H1 (cell line): ENCODE measurements at regions not wholly inside any gene's neighbourhood (a gene's known extent, or its start where the extent isn't known, plus 50 kb on each side); places are given as distances from the start of the nearest gene placed in this dataset.

Experiments used
- CTCF ChIA-PET: fragments of 300-600 bp; sonication (Branson Sonifier 250); formaldehyde crosslinking; loops from one replicate; lab custom pipeline; 2021; ENCODE audit not compliant: partially characterized antibody; lab: Charles Lee
- POLR2A ChIA-PET: fragments of 300-600 bp; sonication (Branson Sonifier 250); formaldehyde crosslinking; loops from one replicate; lab custom pipeline; 2021; ENCODE audit warnings: inconsistent platforms; ENCODE audit not compliant: partially characterized antibody; lab: Charles Lee
- DNase-seq, 2 experiments: peaks; one replicate each; pipeline versions ENCODE4 v3.0.0 to v3.0.0-alpha.2; 2010 to 2022; ENCODE audit warnings: low spot score in 2 of 2, low read depth in 1 of 2, mixed read lengths in 1 of 2
- FAIRE-seq: peaks from 2 replicates; lab custom pipeline; 2011; peaks lifted over from hg19 to GRCh38; lab: Jason Lieb, UNC
- H2AFZ ChIP-seq: 2 replicates; pipeline ENCODE4 v1.8.1; 2012; ENCODE audit warnings: low read length, inconsistent platforms
- H2AK5ac ChIP-seq: 2 replicates; pipeline ENCODE4 v1.6.1; 2013; ENCODE audit warnings: low read depth, low read length
- H2BK120ac ChIP-seq: replicated peaks from 2 replicates; pipeline ENCODE3; 2013; ENCODE audit warnings: low read depth, low read length, inconsistent platforms
- H2BK12ac ChIP-seq: 2 replicates; pipeline ENCODE4 v1.6.1; 2013; ENCODE audit warnings: low read depth, low read length
- H2BK15ac ChIP-seq: 2 replicates; pipeline ENCODE4 v1.6.1; 2013; ENCODE audit warnings: low read length
- H2BK20ac ChIP-seq: 2 replicates; pipeline ENCODE4 v1.6.1; 2013; ENCODE audit warnings: low read length
- H2BK5ac ChIP-seq: 2 replicates; pipeline ENCODE4 v1.6.1; 2013; ENCODE audit warnings: low read depth, low read length
- H3K14ac ChIP-seq: 2 replicates; pipeline ENCODE4 v1.6.1; 2013; ENCODE audit warnings: inconsistent platforms; ENCODE audit not compliant: insufficient read length
- H3K18ac ChIP-seq: 2 replicates; pipeline ENCODE4 v1.6.1; 2013; ENCODE audit warnings: low read length; ENCODE audit errors: extremely low read depth
- H3K23ac ChIP-seq: 2 replicates; pipeline ENCODE4 v1.6.1; 2013; ENCODE audit warnings: inconsistent platforms; ENCODE audit not compliant: insufficient read length
- H3K23me2 ChIP-seq: 2 replicates; pipeline ENCODE4 v1.6.1; 2013; ENCODE audit warnings: low read depth, low read length
- H3K27ac ChIP-seq: 2 replicates; pipeline ENCODE4 v1.6.1; 2011; ENCODE audit warnings: low read depth, low read length, inconsistent platforms
- H3K27me3 ChIP-seq, 4 experiments: replicated peaks in 1 of 4; 1 replicate in 1 of 4; 2 replicates in 3 of 4; pipeline versions ENCODE4 v1.6.1 to v1.8.1; 2011 to 2013; ENCODE audit warnings: low read length in 3 of 4, mild to moderate bottlenecking in 3 of 4, inconsistent platforms in 2 of 4, mixed read lengths in 2 of 4, moderate library complexity in 1 of 4; ENCODE audit not compliant: control insufficient read depth in 3 of 4, insufficient read depth in 3 of 4; ENCODE audit errors: extremely low read depth in 1 of 4
- H3K36me3 ChIP-seq, 4 experiments: 2 replicates each; pipeline versions ENCODE4 v1.6.1 to v1.8.1; 2011 to 2013; ENCODE audit warnings: mild to moderate bottlenecking in 4 of 4, low read length in 3 of 4, moderate library complexity in 2 of 4, control low read depth in 1 of 4, inconsistent platforms in 1 of 4; ENCODE audit not compliant: insufficient read depth in 4 of 4, control insufficient read depth in 2 of 4
- H3K4ac ChIP-seq: replicated peaks from 2 replicates; pipeline ENCODE3; 2013; ENCODE audit warnings: low read length, low read depth, mixed read lengths, inconsistent platforms; ENCODE audit not compliant: insufficient read length
- H3K4me1 ChIP-seq, 4 experiments: replicated peaks in 1 of 4; 1 replicate in 1 of 4; 2 replicates in 3 of 4; pipeline versions ENCODE4 v1.6.1 to v1.8.1; 2011 to 2013; ENCODE audit warnings: low read length in 3 of 4, inconsistent platforms in 2 of 4, mixed read lengths in 1 of 4; ENCODE audit not compliant: insufficient read depth in 4 of 4, control insufficient read depth in 3 of 4
- H3K4me2 ChIP-seq, 2 experiments: 2 replicates each; pipeline versions ENCODE4 v1.6.1 to v1.8.1; 2011 to 2013; ENCODE audit warnings: low read depth in 2 of 2, low read length in 2 of 2, control low read depth in 1 of 2, inconsistent platforms in 1 of 2, mild to moderate bottlenecking in 1 of 2; ENCODE audit not compliant: insufficient read depth in 1 of 2
- H3K4me3 ChIP-seq, 4 experiments: fragments of 200-600, 300-600 bp in 1 of 4; sonication (generic), shearing (Covaris generic), sonication (Bioruptor Twin) in 1 of 4; 2 replicates each; pipeline versions ENCODE4 v1.5.1 to v1.8.1; 2011 to 2016; ENCODE audit warnings: low read length in 4 of 4, low read depth in 3 of 4, control low read depth in 2 of 4, inconsistent platforms in 2 of 4, mild to moderate bottlenecking in 2 of 4, mixed read lengths in 1 of 4, moderate library complexity in 1 of 4; ENCODE audit not compliant: insufficient read depth in 2 of 4; ENCODE audit errors: extremely low read depth in 1 of 4
- H3K56ac ChIP-seq: replicated peaks from 2 replicates; pipeline ENCODE3; 2013; ENCODE audit warnings: low read depth, mild to moderate bottlenecking, mixed read lengths, low read length, inconsistent platforms; ENCODE audit not compliant: insufficient read length
- H3K79me1 ChIP-seq: 2 replicates; pipeline ENCODE4 v1.6.1; 2013; ENCODE audit warnings: low read depth, low read length, control low read depth
- H3K79me2 ChIP-seq, 2 experiments: 2 replicates each; pipeline versions ENCODE4 v1.6.1 to v1.8.1; 2012 to 2013; ENCODE audit warnings: low read length in 2 of 2, mild to moderate bottlenecking in 2 of 2, inconsistent platforms in 1 of 2; ENCODE audit not compliant: insufficient read depth in 2 of 2, control insufficient read depth in 1 of 2
- H3K9ac ChIP-seq, 4 experiments: replicated peaks in 1 of 4; 1 replicate in 1 of 4; 2 replicates in 3 of 4; pipeline versions ENCODE4 v1.6.1 to v1.8.1; 2011 to 2013; ENCODE audit warnings: low read depth in 3 of 4, low read length in 3 of 4, control low read depth in 2 of 4, mild to moderate bottlenecking in 2 of 4, moderate library complexity in 2 of 4, inconsistent platforms in 1 of 4; ENCODE audit errors: extremely low read depth in 1 of 4
- H3K9me3 ChIP-seq, 2 experiments: 2 replicates each; pipeline versions ENCODE4 v1.6.1 to v1.8.1; 2012 to 2013; ENCODE audit warnings: mild to moderate bottlenecking in 2 of 2, moderate library complexity in 2 of 2, control low read depth in 1 of 2, inconsistent platforms in 1 of 2, low read depth in 1 of 2, low read length in 1 of 2, mixed read lengths in 1 of 2; ENCODE audit not compliant: insufficient read depth in 2 of 2
- H4K20me1 ChIP-seq, 2 experiments: replicated peaks in 1 of 2; 2 replicates each; pipeline versions ENCODE3 to v1.8.1; 2011 to 2013; ENCODE audit warnings: inconsistent platforms in 2 of 2, low read length in 2 of 2, mild to moderate bottlenecking in 1 of 2; ENCODE audit not compliant: insufficient read depth in 2 of 2, control insufficient read depth in 1 of 2
- H4K5ac ChIP-seq: 2 replicates; pipeline ENCODE4 v1.6.1; 2013; ENCODE audit warnings: low read length, low read depth, mixed read lengths, inconsistent platforms; ENCODE audit not compliant: insufficient read length
- H4K8ac ChIP-seq: 2 replicates; pipeline ENCODE4 v1.8.0; 2013; ENCODE audit warnings: mild to moderate bottlenecking, moderate library complexity, low read length, inconsistent platforms; ENCODE audit not compliant: insufficient read depth; ENCODE audit errors: extremely low read depth
- H4K91ac ChIP-seq: replicated peaks from 2 replicates; pipeline ENCODE3; 2013; ENCODE audit warnings: low read length, mixed read lengths, inconsistent platforms; ENCODE audit not compliant: insufficient read length
- BCL11A ChIP-seq, 2 experiments: IDR thresholded peaks; one replicate each; pipeline ENCODE4 v1.6.1; 2011; ENCODE audit warnings: low read depth in 2 of 2, low read length in 2 of 2, mild to moderate bottlenecking in 2 of 2
- JUN ChIP-seq: IDR thresholded peaks from 2 replicates; pipeline ENCODE4 v1.6.1; 2011; ENCODE audit warnings: low read depth, mild to moderate bottlenecking, improper control_type of control experiment, low read length
- YY1 ChIP-seq: IDR thresholded peaks from 2 replicates; pipeline ENCODE4 v1.6.1; 2011; ENCODE audit warnings: low read depth, mild to moderate bottlenecking, low read length
- WGBS, 2 experiments: shearing (Covaris generic) in 1 of 2; methylation state at CpG; one replicate each; pipeline versions ENCODE4 v1.1.6 to v1.1.7; 2013 to 2015; ENCODE audit warnings: low lambda C conversion rate in 2 of 2, mixed read lengths in 2 of 2, inconsistent platforms in 1 of 2, low coverage in 1 of 2, missing lambda C conversion rate in 1 of 2; ENCODE audit not compliant: insufficient replicate concordance in 2 of 2, insufficient coverage in 1 of 2, insufficient read length in 1 of 2; ENCODE audit errors: extremely low coverage in 1 of 2, missing lambda C conversion rate in 1 of 2; 5-methylcytosine and 5-hydroxymethylcytosine counted together
- TF ChIP-seq, protein P1 (sequence below): IDR thresholded peaks from 2 replicates; pipeline ENCODE4 v1.6.1; 2012; ENCODE audit warnings: inconsistent platforms

DNA sequence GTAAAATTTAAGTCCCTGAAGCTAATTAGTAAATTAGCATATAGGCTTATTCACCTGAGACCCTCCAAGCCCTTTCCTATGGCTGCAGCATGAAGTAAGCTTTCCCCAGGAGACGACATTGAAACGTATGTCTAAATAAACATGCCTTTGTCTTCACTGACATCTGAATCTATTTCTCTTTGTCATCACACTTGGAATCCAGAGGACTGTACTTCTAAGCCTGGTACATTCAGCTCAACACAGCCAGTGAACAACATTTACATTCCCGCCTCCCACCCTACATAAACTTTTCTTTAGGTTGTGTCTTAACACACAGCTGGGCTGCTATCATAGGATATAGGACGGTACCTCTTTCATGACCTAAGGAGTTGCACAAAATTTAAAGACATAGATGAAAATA lies 414.4 kb downstream of the SFMBT2 start:
- Histone ChIP-seq H3K27ac (no peak overlapping the region), H4K5ac (no peak overlapping the region), H4K20me1 (no peaks in the 10 kb centered on the region), H3K9ac (no peak overlapping the region), H3K56ac (no peak overlapping the region), H3K27me3 (no peaks in the 10 kb centered on the region), H3K4ac (no peak overlapping the region), H3K14ac (no peak overlapping the region), H2AK5ac (no peak overlapping the region), H3K23me2 (no peaks in the 10 kb centered on the region), H4K91ac (no peak overlapping the region), H3K4me2 (no peak overlapping the region), H3K9me3 (no peaks in the 10 kb centered on the region), H3K79me2 (no peaks in the 10 kb centered on the region), H2AFZ (no peak overlapping the region), H3K36me3 (no peaks in the 10 kb centered on the region), H2BK20ac (no peak overlapping the region), H4K8ac (no peak overlapping the region), H3K18ac (no peak overlapping the region), H3K4me3 (no peak overlapping the region), H2BK15ac (no peak overlapping the region), H3K79me1 (no peaks in the 10 kb centered on the region), H2BK120ac (no peak overlapping the region), H2BK12ac (no peak overlapping the region), H3K4me1 (no peaks in the 10 kb centered on the region; a peak in 1 of 7 replicates), H3K23ac (no peak overlapping the region), H2BK5ac (no peak overlapping the region)
- TF ChIP-seq, protein P1, sequence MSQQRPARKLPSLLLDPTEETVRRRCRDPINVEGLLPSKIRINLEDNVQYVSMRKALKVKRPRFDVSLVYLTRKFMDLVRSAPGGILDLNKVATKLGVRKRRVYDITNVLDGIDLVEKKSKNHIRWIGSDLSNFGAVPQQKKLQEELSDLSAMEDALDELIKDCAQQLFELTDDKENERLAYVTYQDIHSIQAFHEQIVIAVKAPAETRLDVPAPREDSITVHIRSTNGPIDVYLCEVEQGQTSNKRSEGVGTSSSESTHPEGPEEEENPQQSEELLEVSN: no peak
- TF ChIP-seq BCL11A (IDR thresholded peaks at IDR 0.05; ENCODE audit: low read depth in 2 of 2, low read length in 2 of 2) (no peak), YY1 (no peak), JUN (no peak)
- POLR2A ChIA-PET: no interaction called here
- FAIRE-seq (no peak), DNase-seq (no peak)
- 84% methylated on average over 4 of the region's 4 CpGs; no CpG with 5 or more reads in 1 of the 2 experiments for WGBS, 2 experiments
- CTCF ChIA-PET: interaction anchor here (0.7 to 1.6 kb wide), 4 partner anchors 10 to 1352 kb away, joined by 3 to 8 read pairs (median 4); no protein-coding TSS in a partner anchor
